ENCODE measurements at regions not wholly inside any gene's neighbourhood (a gene's known extent, or its start where the extent isn't known, plus 50 kb on each side); places are given as distances from the start of the nearest gene placed in this dataset.

DNA sequence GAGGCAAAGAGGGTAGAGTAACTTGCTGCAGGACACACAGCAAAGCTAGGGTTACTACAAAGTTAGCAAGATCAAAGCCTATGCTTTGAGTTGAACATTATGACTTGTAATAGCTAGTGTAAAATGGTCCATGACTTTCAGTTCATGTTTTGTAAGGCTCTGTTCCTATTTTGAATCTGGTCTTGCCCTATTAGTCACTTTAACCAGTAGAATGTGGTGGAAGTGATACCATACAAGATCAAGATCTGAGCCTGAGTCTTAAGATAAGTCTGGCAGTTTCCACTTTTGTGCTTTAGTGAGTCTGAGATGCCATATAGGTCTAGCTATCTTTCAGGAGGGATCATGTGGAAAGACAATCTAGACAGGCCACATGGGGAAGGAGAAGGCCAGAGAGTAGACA is 282.1 kb upstream of the BRINP3 start:
- no peaks in the 10 kb centered on the region for H3K27me3 ChIP-seq (ENCODE audit: control insufficient read depth in 1 of 2, insufficient read depth in 2 of 2, low read length in 2 of 2)
- H3K4me1 ChIP-seq (ENCODE audit: insufficient read depth, low read length), result no peaks in the 10 kb centered on the region
- no peak overlapping the region for H3K9ac ChIP-seq (ENCODE audit: insufficient read depth, low read depth, low read length)
- no peak overlapping the region for H3K4me3 ChIP-seq (replicated peaks in 1 of 3; ENCODE audit: insufficient read depth in 1 of 3, low read depth in 2 of 3, low read length in 3 of 3)
- H3K9me3 ChIP-seq (ENCODE audit: low read length), result no peaks in the 10 kb centered on the region
- no peaks in the 10 kb centered on the region for H4K20me1 ChIP-seq (ENCODE audit: insufficient read depth, low read length)
- ATAC-seq (no peak), FAIRE-seq (no peak), DNase-seq (ENCODE audit: low spot score) (no peak)
- in situ Hi-C loops (cut with HindIII; ENCODE audit: extremely low pct_ligation_motif_present, low pct_unique_long_range_greater_than_20kb), result no loop called here
- no peak overlapping the region for H2AFZ ChIP-seq (ENCODE audit: low read length)
- TF ChIP-seq CENPX (CRISPR knock-in tag; IDR thresholded peaks at IDR 0.05) (no peak), ZNF121 (CRISPR knock-in tag; IDR thresholded peaks at IDR 0.05) (no peak), CEBPZ (IDR thresholded peaks at IDR 0.05; ENCODE audit: low read length) (no peak), MYNN (CRISPR knock-in tag; IDR thresholded peaks at IDR 0.05; ENCODE audit: low read depth) (no peak), ZNF484 (CRISPR knock-in tag; IDR thresholded peaks at IDR 0.05; ENCODE audit: borderline replicate concordance, low read depth) (no peak), YY1 (IDR thresholded peaks at IDR 0.05; ENCODE audit: insufficient read depth, insufficient replicate concordance, low read depth, low read length) (no peak), HMGXB4 (CRISPR knock-in tag; IDR thresholded peaks at IDR 0.05; ENCODE audit: borderline replicate concordance in 1 of 2, low read depth in 1 of 2) (no peak)
- TF ChIP-seq, protein P1, sequence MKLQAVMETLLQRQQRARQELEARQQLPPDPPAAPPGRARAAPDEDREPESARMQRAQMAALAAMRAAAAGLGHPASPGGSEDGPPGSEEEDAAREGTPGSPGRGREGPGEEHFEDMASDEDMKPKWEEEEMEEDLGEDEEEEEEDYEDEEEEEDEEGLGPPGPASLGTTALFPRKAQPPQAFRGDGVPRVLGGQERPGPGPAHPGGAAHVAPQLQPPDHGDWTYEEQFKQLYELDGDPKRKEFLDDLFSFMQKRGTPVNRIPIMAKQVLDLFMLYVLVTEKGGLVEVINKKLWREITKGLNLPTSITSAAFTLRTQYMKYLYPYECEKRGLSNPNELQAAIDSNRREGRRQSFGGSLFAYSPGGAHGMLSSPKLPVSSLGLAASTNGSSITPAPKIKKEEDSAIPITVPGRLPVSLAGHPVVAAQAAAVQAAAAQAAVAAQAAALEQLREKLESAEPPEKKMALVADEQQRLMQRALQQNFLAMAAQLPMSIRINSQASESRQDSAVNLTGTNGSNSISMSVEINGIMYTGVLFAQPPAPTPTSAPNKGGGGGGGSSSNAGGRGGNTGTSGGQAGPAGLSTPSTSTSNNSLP (IDR thresholded peaks at IDR 0.05; ENCODE audit: low read depth, low read length), result no peak
- intact Hi-C loops (cut with micrococcal nuclease; ENCODE audit: unreplicated experiment), result no loop called here
- BruUV-seq (replicated peaks), result no TSS peak
- no peak overlapping the region for H3K4me2 ChIP-seq (ENCODE audit: low read depth, low read length)
- POLR2A ChIA-PET, result no interaction called here
- CTCF ChIA-PET (ENCODE audit: low intra/inter-chr PET ratio, low total read pairs), result no interaction called here
- H3K27ac ChIP-seq (ENCODE audit: extremely low read length, insufficient read depth, low read length), result no peak overlapping the region
- no peaks in the 10 kb centered on the region for H3K36me3 ChIP-seq (replicated peaks in 1 of 2; ENCODE audit: control insufficient read depth in 1 of 2, insufficient read depth in 2 of 2, low read length in 2 of 2)
- no peaks in the 10 kb centered on the region for H3K79me2 ChIP-seq (ENCODE audit: insufficient read depth, low read length)

All from HepG2 (cell line).